OCI-LY1 (cell line): ENCODE measurements at regions not wholly inside any gene's neighbourhood (a gene's known extent, or its start where the extent isn't known, plus 50 kb on each side); places are given as distances from the start of the nearest gene placed in this dataset.

Source experiments
- H2AFZ ChIP-seq: fragments of 200-600 bp; sonication (generic), shearing (Covaris generic); 2 replicates; pipeline ENCODE4 v1.6.0; 2014; ENCODE audit warnings: antibody characterized with exemption, mild to moderate bottlenecking, low read length
- H3F3A ChIP-seq: fragments of 200-600 bp; sonication (generic), shearing (Covaris generic); 2 replicates; pipeline ENCODE4 v1.6.0; 2014; ENCODE audit warnings: mild to moderate bottlenecking, antibody characterized with exemption, low read length, moderate library complexity; ENCODE audit not compliant: insufficient read depth
- H3K27ac ChIP-seq: fragments of 200-600 bp; sonication (generic); 2 replicates; pipeline ENCODE4 v1.5.1; 2014; ENCODE audit warnings: low read length, mixed run types, mild to moderate bottlenecking, low read depth; ENCODE audit not compliant: poor library complexity, severe bottlenecking
- H3K27me3 ChIP-seq: fragments of 200-600 bp; sonication (generic); 2 replicates; pipeline ENCODE4 v1.6.0; 2014; ENCODE audit warnings: antibody characterized with exemption, mild to moderate bottlenecking, low read length, moderate library complexity; ENCODE audit not compliant: insufficient read depth
- H3K36me3 ChIP-seq: fragments of 200-600 bp; sonication (generic); 2 replicates; pipeline ENCODE4 v1.6.1; 2014; ENCODE audit warnings: mild to moderate bottlenecking, antibody characterized with exemption, low read length, moderate library complexity, mixed read lengths; ENCODE audit not compliant: insufficient read depth
- H3K4me1 ChIP-seq: fragments of 200-600 bp; sonication (generic); 2 replicates; pipeline ENCODE4 v1.5.1; 2014; ENCODE audit warnings: mild to moderate bottlenecking, low read length, moderate library complexity; ENCODE audit not compliant: insufficient read depth, severe bottlenecking
- H3K4me2 ChIP-seq: fragments of 200-600 bp; sonication (generic), shearing (Covaris generic); 2 replicates; pipeline ENCODE4 v1.6.1; 2014; ENCODE audit warnings: low read length
- H3K4me3 ChIP-seq: fragments of 200-600 bp; sonication (generic); 2 replicates; pipeline ENCODE4 v1.5.1; 2014; ENCODE audit warnings: low read length, low read depth, mild to moderate bottlenecking, mixed read lengths; ENCODE audit not compliant: poor library complexity, severe bottlenecking
- H3K79me2 ChIP-seq: fragments of 200-600 bp; shearing (Covaris generic); 2 replicates; pipeline ENCODE4 v1.6.1; 2016; ENCODE audit warnings: mixed run types, low read length, mixed read lengths; ENCODE audit not compliant: insufficient read depth
- H3K9ac ChIP-seq: fragments of 200-600 bp; sonication (generic), shearing (Covaris generic); 2 replicates; pipeline ENCODE4 v1.6.1; 2014; ENCODE audit warnings: mild to moderate bottlenecking, low read length, mixed read lengths
- H3K9me2 ChIP-seq: fragments of 200-600 bp; sonication (generic), shearing (Covaris generic); 2 replicates; pipeline ENCODE4 v1.6.1; 2014; ENCODE audit warnings: low read depth, mild to moderate bottlenecking, low read length, mixed read lengths
- H3K9me3 ChIP-seq: fragments of 200-600 bp; shearing (Covaris generic); 2 replicates; pipeline ENCODE4 v1.6.1; 2014; ENCODE audit warnings: low read length, mixed read lengths
- H4K20me1 ChIP-seq: fragments of 200-600 bp; sonication (generic), shearing (Covaris generic); 2 replicates; pipeline ENCODE4 v1.6.0; 2016; ENCODE audit warnings: mild to moderate bottlenecking, low read length; ENCODE audit not compliant: insufficient read depth
- EZH2 ChIP-seq: fragments of 200-600 bp; sonication (generic), shearing (Covaris generic); IDR thresholded peaks from 2 replicates; pipeline ENCODE4 v1.8.0; 2017; ENCODE audit warnings: borderline replicate concordance, mixed run types, mild to moderate bottlenecking, antibody characterized with exemption, low read length, moderate library complexity, mixed read lengths
- TF ChIP-seq, protein P1 (sequence below): fragments of 200-600 bp; sonication (generic), shearing (Covaris generic); IDR thresholded peaks from 2 replicates; pipeline ENCODE4 v1.5.1; 2017; ENCODE audit warnings: mild to moderate bottlenecking, antibody characterized with exemption, low read length, moderate library complexity, mixed read lengths

DNA sequence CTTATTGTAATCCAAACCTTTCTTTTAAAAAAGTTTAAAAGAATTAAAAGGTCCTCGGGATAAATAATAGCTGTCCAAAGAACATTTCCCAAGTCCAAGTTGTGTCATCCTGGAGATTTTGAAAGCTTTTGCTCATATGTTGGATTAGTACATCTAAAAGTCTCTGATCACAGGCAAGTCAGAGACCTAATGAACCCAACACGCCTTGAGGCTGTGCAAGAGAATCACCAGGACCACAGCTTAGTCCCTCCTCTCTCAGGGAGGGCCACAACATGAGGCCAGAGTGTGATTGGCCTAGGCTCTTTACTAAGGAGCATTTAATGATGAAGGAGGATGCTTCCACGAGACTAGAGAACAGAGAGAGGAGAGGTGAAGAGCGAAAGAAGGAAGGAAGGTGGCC lies 98.7 kb upstream of the OR5AK2 start:
- TF ChIP-seq, protein P1, sequence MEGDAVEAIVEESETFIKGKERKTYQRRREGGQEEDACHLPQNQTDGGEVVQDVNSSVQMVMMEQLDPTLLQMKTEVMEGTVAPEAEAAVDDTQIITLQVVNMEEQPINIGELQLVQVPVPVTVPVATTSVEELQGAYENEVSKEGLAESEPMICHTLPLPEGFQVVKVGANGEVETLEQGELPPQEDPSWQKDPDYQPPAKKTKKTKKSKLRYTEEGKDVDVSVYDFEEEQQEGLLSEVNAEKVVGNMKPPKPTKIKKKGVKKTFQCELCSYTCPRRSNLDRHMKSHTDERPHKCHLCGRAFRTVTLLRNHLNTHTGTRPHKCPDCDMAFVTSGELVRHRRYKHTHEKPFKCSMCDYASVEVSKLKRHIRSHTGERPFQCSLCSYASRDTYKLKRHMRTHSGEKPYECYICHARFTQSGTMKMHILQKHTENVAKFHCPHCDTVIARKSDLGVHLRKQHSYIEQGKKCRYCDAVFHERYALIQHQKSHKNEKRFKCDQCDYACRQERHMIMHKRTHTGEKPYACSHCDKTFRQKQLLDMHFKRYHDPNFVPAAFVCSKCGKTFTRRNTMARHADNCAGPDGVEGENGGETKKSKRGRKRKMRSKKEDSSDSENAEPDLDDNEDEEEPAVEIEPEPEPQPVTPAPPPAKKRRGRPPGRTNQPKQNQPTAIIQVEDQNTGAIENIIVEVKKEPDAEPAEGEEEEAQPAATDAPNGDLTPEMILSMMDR, result no peak
- TF ChIP-seq EZH2, result no peak
- Histone ChIP-seq H3K9ac (no peak overlapping the region), H4K20me1 (no peaks in the 10 kb centered on the region), H3K4me1 (no peaks in the 10 kb centered on the region), H3K27me3 (no peaks in the 10 kb centered on the region), H3K36me3 (no peaks in the 10 kb centered on the region), H3K4me2 (no peak overlapping the region), H2AFZ (no peak overlapping the region), H3F3A (no peaks in the 10 kb centered on the region), H3K9me2 (no peaks in the 10 kb centered on the region), H3K4me3 (no peak overlapping the region), H3K27ac (no peak overlapping the region), H3K9me3 (no peaks in the 10 kb centered on the region), H3K79me2 (no peaks in the 10 kb centered on the region)

DNA sequence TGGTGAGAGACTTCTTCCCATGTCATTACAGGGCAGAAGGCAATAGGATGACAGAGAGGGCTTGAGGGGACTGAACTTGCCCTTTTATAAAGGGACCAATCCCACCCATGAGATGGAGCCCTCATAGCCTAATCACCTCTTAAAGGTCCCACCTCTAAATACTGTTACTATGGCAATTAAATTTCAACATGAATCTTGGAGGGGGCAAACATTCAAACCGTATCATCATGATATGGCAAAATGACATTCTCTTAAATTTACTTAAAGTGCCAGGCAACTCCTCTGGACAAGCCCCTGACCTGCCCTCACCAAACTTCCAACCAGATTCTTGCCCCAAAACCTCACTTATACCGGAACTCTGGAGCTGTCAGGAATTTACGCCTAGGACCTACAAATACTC lies 100.8 kb upstream of the OR5AK2 start:
- H3K9me2 ChIP-seq, result no peaks in the 10 kb centered on the region
- no peak overlapping the region for H2AFZ ChIP-seq
- H3K79me2 ChIP-seq, result no peaks in the 10 kb centered on the region
- H3K4me3 ChIP-seq, result no peak overlapping the region
- H3K27ac ChIP-seq, result no peak overlapping the region
- H3K9ac ChIP-seq, result no peak overlapping the region
- H3K9me3 ChIP-seq, result no peaks in the 10 kb centered on the region
- H4K20me1 ChIP-seq, result no peaks in the 10 kb centered on the region
- H3K4me1 ChIP-seq, result no peaks in the 10 kb centered on the region
- no peaks in the 10 kb centered on the region for H3F3A ChIP-seq
- H3K27me3 ChIP-seq, result no peaks in the 10 kb centered on the region
- TF ChIP-seq, protein P1, result no peak
- TF ChIP-seq EZH2, result no peak
- H3K36me3 ChIP-seq, result no peaks in the 10 kb centered on the region
- H3K4me2 ChIP-seq, result no peak overlapping the region

DNA sequence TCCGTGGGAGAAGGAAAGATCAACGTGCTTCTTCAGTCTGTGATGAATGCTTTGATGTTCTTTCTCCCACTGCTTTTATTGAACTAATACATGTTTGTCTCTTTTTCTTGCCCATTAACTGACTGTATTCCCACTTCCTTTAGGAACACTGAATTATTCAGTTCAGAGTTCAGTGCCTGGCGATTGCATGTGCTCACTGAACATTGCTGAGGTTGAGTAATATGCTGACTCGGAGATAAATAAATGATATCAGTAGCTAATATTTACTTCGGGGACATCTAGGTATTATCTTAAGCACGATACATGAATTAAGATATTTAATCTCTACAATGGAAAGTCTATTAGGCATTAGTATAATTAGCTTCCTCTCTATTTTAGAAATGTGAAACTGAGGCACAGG lies 102.3 kb upstream of the OR5AK2 start:
- H3K27me3 ChIP-seq, result no peaks in the 10 kb centered on the region
- H3K27ac ChIP-seq, result no peak overlapping the region
- H3K4me2 ChIP-seq, result no peak overlapping the region
- H3K9ac ChIP-seq, result no peak overlapping the region
- H2AFZ ChIP-seq, result no peak overlapping the region
- TF ChIP-seq, protein P1, result no peak
- no peak for TF ChIP-seq EZH2
- no peaks in the 10 kb centered on the region for H4K20me1 ChIP-seq
- no peaks in the 10 kb centered on the region for H3K79me2 ChIP-seq
- H3K36me3 ChIP-seq, result no peaks in the 10 kb centered on the region
- no peaks in the 10 kb centered on the region for H3K4me1 ChIP-seq
- H3K9me3 ChIP-seq, result no peaks in the 10 kb centered on the region
- no peaks in the 10 kb centered on the region for H3K9me2 ChIP-seq
- H3K4me3 ChIP-seq, result no peak overlapping the region
- no peaks in the 10 kb centered on the region for H3F3A ChIP-seq
